ENCODE measurements at regions not wholly inside any gene's neighbourhood (a gene's known extent, or its start where the extent isn't known, plus 50 kb on each side); places are given as distances from the start of the nearest gene placed in this dataset.

GRCh38 chr13:92938486-92939020 is 288.1 kb upstream of the GPC6 start:
- no peak for DNase-seq

DNA sequence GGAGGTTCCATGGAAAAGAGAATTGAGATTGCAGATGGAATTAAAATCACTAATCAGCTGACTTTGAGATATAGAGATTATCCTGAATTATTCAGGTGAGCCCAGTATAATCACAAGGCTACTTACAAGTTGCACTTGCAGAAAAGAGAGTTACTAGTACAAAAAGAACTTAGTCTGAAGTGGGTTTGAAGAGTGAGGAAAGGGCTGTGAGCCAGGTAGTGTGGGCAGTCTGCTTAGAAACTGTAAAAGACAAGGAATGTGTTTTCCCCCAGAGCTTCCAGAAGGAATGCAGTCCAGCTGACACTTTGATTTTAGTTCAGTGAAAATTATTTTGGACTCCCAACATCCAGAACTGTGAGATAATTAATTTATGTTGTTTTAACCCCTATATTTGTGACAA is 285.4 kb upstream of the GPC6 start:
- no peak for DNase-seq

GRCh38 chr13:92947770-92948434 is 278.7 kb upstream of the GPC6 start:
- no peak for DNase-seq

DNA sequence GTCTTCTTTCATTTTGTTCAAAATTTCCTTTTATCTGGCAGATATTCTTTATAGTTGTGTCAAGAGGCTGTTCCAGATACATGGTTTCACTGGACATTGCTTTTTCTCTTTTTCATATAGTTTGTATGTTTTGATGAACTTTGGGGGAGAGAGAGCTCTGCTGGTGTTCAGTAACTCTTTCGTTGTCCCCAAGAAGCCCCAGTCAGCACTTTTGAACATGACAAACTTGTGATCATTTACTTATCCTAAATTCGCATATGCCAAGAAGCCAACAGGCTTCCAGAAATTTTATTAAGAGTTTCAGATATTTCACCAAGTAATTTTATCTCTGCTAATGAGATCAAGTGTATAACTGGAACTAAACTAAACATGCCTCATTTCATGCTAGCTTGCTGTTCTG is 275.8 kb upstream of the GPC6 start:
- no peak for DNase-seq

- peak; percentile 0 for DNase-seq
These were observed 275.2 kb upstream of the GPC6 start for GRCh38 chr13:92951273-92951890.

- DNase-seq = no peak
These were observed 274.4 kb upstream of the GPC6 start for GRCh38 chr13:92952161-92952560.

DNA sequence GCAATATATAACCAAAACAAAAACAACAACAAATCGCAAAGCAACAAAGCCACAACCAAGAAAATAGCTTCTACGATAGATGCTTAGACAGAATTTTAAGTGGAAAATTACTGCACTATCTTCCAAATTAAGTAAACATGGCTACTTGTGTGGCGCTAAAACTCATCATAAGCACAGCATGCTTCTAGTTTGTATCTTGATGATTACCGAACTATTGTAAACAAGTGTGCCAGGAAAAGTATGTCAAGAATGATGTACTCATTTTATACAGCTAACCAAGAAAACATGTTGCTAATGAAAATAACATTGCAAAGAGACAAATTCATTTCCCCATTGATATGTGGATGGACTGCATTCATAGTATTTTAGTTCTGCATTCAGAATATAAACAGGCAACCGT is 271.9 kb upstream of the GPC6 start:
- DNase-seq = no peak

DNA sequence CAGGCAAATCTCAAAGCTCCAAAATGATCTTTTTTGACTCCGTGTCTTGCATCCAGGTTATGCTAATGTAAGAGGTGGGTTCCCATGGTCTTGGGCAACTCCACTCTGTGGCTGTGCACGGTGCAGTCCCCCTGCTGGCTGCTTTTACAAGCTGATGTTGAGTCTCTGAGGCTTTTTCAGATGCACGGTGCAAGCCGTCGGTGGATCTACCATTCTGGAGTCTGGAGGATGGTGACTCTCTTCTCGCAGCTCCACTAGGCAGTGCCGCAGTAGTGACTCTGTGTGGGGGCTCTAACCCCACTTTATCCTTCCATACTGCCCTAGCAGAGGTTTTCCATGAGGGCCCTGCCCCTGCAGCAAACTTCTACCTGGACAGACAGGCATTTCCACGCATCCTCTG is 266.8 kb upstream of the GPC6 start:
- no peak for DNase-seq

DNA sequence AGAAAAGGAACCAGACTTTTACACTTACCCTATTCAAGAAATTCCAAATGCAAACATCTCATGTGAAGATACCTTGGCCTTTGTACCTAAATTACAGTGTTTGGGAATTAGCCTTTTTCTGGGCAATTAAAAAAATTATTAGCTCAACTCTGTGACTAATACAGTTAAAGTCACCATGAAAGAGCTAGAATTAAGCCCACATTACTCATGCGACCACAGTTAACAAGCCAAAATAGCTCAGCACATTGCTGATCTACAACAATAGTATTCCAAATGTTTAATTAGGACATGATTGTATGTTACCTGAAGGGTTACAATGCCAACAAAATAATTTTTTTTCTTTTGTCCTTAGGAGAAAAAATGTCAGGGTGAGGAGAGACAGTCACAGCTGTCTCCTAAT is 263.6 kb upstream of the GPC6 start:
- DNase-seq = no peak

GRCh38 chr13:92966341-92966740 is 260.3 kb upstream of the GPC6 start:
- no peak for DNase-seq

DNA sequence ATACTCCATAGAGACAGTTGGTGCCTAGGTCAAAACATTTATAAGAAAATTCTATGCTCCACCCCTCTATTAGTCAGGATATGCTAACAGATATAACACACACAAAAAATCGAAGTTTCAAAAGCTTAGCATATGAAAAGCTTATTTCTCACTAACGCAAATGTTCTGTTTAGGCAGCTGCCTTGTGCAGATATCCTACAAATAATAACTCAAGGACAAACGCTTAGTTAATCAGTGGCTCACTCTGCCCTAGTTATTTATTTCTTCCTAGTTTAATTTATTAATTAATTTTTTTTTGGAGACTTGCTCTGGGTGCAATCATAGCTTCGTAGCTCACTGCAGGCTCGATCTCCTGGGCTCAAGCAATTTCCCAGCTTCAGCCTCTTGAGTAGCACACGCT is 259.7 kb upstream of the GPC6 start:
- DNase-seq = no peak

DNA sequence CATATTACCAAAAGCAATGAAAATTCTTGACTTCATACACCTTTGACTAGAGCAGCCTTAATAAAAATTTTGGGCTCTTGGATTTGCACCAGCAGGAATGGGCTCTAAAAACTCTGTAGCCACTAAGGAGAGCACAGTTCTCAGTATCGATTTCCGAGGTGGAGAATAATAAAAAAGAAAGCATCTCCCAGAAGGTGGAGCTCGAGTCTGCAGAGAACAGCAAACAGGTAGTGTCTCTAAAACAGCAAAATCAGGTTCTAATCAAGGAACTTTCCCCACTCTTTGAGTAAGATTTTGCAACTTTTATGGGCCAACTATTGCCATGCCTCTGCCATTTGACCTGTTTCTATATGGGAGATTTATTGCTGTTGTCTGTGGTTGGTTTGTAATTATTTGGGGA is 258.7 kb upstream of the GPC6 start:
- DNase-seq = no peak

GRCh38 chr13:92972751-92973150 is 253.9 kb upstream of the GPC6 start:
- DNase-seq = no peak

DNA sequence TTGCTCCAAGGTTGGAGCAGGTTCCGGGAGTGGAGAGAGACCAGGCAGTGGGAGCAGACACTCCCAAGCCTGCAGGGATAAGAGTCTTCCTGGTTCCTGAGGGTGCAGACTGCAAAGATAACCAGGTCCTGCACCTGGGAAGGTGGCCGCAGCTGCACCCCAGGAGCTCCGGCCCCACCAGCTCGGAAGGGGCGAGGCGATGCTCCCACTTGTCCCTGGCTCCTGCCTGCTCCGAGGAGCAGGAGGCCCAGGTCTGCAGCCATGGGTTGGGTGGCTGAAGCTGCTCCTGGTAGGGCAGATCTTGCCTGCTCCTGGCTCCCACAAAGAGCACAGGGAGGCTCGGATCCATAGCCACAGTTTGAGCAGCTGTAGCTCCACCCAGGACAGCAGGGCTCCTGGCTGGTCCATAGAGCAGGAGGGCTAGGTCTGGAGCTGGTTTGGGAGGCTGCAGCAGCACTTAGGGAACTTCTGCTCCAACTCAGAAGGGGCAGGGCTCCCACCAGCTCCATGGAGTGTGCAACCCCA is 251.6 kb upstream of the GPC6 start:
- no peak for DNase-seq

DNA sequence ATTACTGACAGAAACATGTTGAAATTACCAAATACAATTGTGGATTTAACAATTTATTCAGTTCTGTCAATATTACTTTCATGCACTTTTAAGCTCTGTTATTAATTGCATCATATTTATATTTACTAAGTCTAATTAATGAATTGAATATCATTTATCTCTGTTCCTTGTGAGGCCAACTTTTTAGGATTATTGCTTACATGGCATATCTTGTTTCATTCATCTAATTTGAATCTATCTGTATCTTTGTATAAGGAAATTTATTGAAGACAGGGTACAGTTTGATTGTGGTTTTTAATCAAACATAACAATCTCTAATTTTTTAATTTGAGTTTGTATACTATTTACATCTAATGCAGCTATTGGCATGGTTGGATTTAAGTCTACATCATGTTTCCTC is 249.9 kb upstream of the GPC6 start:
- DNase-seq = no peak

DNA sequence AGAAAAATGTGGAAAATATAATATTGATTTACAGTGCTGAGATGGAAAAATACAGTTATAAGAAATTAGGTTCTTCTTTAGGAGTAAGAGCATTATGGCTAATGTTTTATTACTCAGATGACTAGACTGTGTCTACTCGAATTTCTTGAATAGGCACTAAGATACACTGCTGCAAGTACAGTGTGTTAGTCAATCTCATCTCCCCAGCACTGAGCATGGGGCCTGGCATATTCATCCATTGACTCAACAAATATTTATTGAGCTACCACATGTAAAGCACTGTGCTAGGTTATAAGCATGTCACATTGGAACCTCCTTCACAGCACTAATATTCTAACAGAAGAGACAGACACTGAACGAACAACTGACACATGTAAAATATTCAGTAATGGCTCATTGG is 242.5 kb upstream of the GPC6 start:
- DNase-seq = no peak

GRCh38 chr13:92989301-92989700 is 237.3 kb upstream of the GPC6 start:
- DNase-seq = no peak

GRCh38 chr13:92991692-92992091 is 234.9 kb upstream of the GPC6 start:
- no peak for DNase-seq

- no peak for DNase-seq
These were observed 232.6 kb upstream of the GPC6 start for GRCh38 chr13:92994056-92994455.

- no peak for DNase-seq
These were observed 224.6 kb upstream of the GPC6 start for GRCh38 chr13:93001866-93002461.

DNA sequence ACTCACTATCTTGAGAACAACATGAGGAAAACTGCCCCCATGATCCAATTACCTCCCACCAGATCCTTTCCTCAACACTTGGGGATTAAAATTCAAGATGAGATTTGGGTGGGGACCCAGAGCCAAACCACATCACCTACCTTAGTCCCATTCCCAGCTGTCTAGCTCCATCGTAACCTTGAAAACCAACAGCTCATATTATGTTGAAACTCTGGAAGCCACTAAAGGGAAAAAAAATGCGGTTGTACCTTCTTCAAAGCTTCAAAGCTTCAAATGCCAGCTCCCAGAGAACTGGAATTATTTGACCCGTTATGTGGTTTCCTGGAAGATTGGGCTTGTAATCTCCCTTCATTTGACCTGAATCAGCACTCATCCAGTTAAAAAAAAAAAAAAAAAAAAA is 223.1 kb upstream of the GPC6 start:
- DNase-seq = no peak

- no peak for DNase-seq
These were observed 221.7 kb upstream of the GPC6 start for GRCh38 chr13:93004919-93005318.

DNA sequence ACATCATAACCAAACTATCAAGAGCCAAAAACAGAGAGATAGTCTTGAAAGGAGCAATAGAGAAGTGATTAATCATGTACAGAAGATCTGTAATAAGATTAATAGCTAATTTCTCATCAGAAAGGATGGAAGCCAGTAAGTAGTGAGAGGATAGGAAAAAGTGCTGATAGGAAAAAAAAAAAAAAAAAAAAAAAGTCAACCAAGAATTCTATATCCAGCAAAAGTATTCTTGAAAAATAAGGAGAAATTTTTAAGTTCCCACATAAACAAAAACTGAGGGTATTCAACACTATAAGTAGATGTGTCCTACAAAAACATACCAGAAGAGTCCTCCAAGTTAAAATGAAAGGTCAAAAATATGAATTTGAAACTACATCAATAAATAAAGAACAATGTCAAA is 218.7 kb upstream of the GPC6 start:
- DNase-seq = no peak

Data from hindlimb muscle (tissue), 1 donor.